HepG2 (cell line): ENCODE measurements at regions not wholly inside any gene's neighbourhood (a gene's known extent, or its start where the extent isn't known, plus 50 kb on each side); places are given as distances from the start of the nearest gene placed in this dataset.

Experiments
- ATAC-seq: fragments of 200-7000 bp; cut with Tn5 transposase; 3 replicates; pipeline ENCODE4 v1.9.1; 2020; ENCODE audit warnings: mild to moderate bottlenecking, moderate library complexity
- BruUV-seq: library from RNA; stranded (reverse); fragments of 400-500 nt; replicated peaks from 2 replicates; lab custom pipeline; 2021; lab: Mats Ljungman, UMichigan
- CTCF ChIA-PET: fragments of 300-600 bp; formaldehyde crosslinking; extraction: SDS; loops from one replicate; lab custom pipeline; 2021; ENCODE audit warnings: low total read pairs, inconsistent platforms, low intra/inter-chr PET ratio; lab: Yijun Ruan, JAX
- POLR2A ChIA-PET: fragments of 350-600 bp; sonication (Branson Sonifier 250); formaldehyde crosslinking; loops from one replicate; lab custom pipeline; 2020; ENCODE audit warnings: antibody characterized with exemption, inconsistent platforms; lab: Yijun Ruan, JAX
- DNase-seq: peaks from one replicate; pipeline ENCODE4 v3.0.0-alpha.2; 2015; ENCODE audit warnings: low spot score
- FAIRE-seq: peaks from 3 replicates; lab custom pipeline; 2011; peaks lifted over from hg19 to GRCh38; lab: Jason Lieb, UNC
- H2AFZ ChIP-seq: one replicate; pipeline ENCODE4 v1.6.1; 2011; ENCODE audit warnings: low read length, inconsistent platforms
- H3K27ac ChIP-seq: fragments of 300-600 bp; 3 replicates; pipeline ENCODE4 v1.8.0; 2011; ENCODE audit warnings: mixed run types, mild to moderate bottlenecking, mixed read lengths, low read length, inconsistent platforms; ENCODE audit not compliant: insufficient read depth; ENCODE audit errors: extremely low read length
- H3K27me3 ChIP-seq, 2 experiments: fragments of 200-600 bp in 1 of 2; 2 replicates in 1 of 2; 3 replicates in 1 of 2; pipeline versions ENCODE4 v1.6.0 to v1.8.0; 2011; ENCODE audit warnings: low read length in 2 of 2, mild to moderate bottlenecking in 2 of 2, moderate library complexity in 2 of 2, inconsistent platforms in 1 of 2; ENCODE audit not compliant: insufficient read depth in 2 of 2, control insufficient read depth in 1 of 2
- H3K36me3 ChIP-seq, 2 experiments: fragments of 200-600 bp in 1 of 2; replicated peaks in 1 of 2; 2 replicates in 1 of 2; 3 replicates in 1 of 2; pipeline versions ENCODE4 v1.5.1 to v1.8.0; 2011; ENCODE audit warnings: low read length in 2 of 2, inconsistent platforms in 1 of 2; ENCODE audit not compliant: insufficient read depth in 2 of 2, control insufficient read depth in 1 of 2
- H3K4me1 ChIP-seq: 2 replicates; pipeline ENCODE4 v1.5.1; 2012; ENCODE audit warnings: low read length, inconsistent platforms; ENCODE audit not compliant: insufficient read depth
- H3K4me2 ChIP-seq: 2 replicates; pipeline ENCODE4 v1.6.0; 2011; ENCODE audit warnings: low read depth, low read length, inconsistent platforms
- H3K4me3 ChIP-seq, 3 experiments: fragments of 200-600 bp in 1 of 3; sonication (generic), shearing (Covaris generic) in 1 of 3; replicated peaks in 1 of 3; 2 replicates each; pipeline ENCODE4 v1.5.1; 2011 to 2016; ENCODE audit warnings: low read length in 3 of 3, inconsistent platforms in 2 of 3, low read depth in 2 of 3, mild to moderate bottlenecking in 2 of 3, control low read depth in 1 of 3, mixed read lengths in 1 of 3; ENCODE audit not compliant: insufficient read depth in 1 of 3
- H3K79me2 ChIP-seq: one replicate; pipeline ENCODE4 v1.6.1; 2011; ENCODE audit warnings: low read length, inconsistent platforms; ENCODE audit not compliant: insufficient read depth
- H3K9ac ChIP-seq: 2 replicates; pipeline ENCODE4 v1.6.0; 2011; ENCODE audit warnings: mild to moderate bottlenecking, low read depth, low read length, inconsistent platforms; ENCODE audit not compliant: insufficient read depth
- H3K9me3 ChIP-seq: 2 replicates; pipeline ENCODE4 v1.5.1; 2012; ENCODE audit warnings: mild to moderate bottlenecking, low read length
- H4K20me1 ChIP-seq: 2 replicates; pipeline ENCODE4 v1.6.0; 2011; ENCODE audit warnings: inconsistent platforms, mild to moderate bottlenecking, low read length, moderate library complexity; ENCODE audit not compliant: insufficient read depth
- ARNTL ChIP-seq: sonication (generic); formaldehyde crosslinking; IDR thresholded peaks from 2 replicates; pipeline ENCODE4 v1.4.0; 2020; ENCODE audit warnings: mild to moderate bottlenecking, missing genetic modification reagents
- CERS6 ChIP-seq: sonication (generic); formaldehyde crosslinking; IDR thresholded peaks from 2 replicates; pipeline ENCODE4 v1.5.0; 2020; ENCODE audit warnings: missing genetic modification reagents
- CHD2 ChIP-seq: IDR thresholded peaks from 2 replicates; pipeline ENCODE4 v1.6.1; 2011; ENCODE audit warnings: low read depth, low read length, improper control_type of control experiment
- PAXIP1 ChIP-seq: sonication (generic); formaldehyde crosslinking; conservative IDR thresholded peaks from 2 replicates; pipeline ENCODE4 v1.4.0; 2020; ENCODE audit warnings: mild to moderate bottlenecking, missing genetic modification reagents, moderate library complexity
- ZMAT3 ChIP-seq: sonication (generic); formaldehyde crosslinking; conservative IDR thresholded peaks from 2 replicates; pipeline ENCODE4 v1.7.0; 2021; ENCODE audit warnings: missing genetic modification reagents
- ZNF225 ChIP-seq: sonication (generic); formaldehyde crosslinking; IDR thresholded peaks from 2 replicates; pipeline ENCODE4 v1.4.0; 2020; ENCODE audit warnings: mild to moderate bottlenecking, missing genetic modification reagents
- ZNF570 ChIP-seq: sonication (generic); formaldehyde crosslinking; IDR thresholded peaks from 2 replicates; pipeline ENCODE4 v1.4.0; 2020; ENCODE audit warnings: mild to moderate bottlenecking, missing genetic modification reagents, borderline replicate concordance
- WGBS: methylation state at CpG from one replicate; pipeline ENCODE4 v1.1.6; 2017; ENCODE audit warnings: low lambda C conversion rate; 5-methylcytosine and 5-hydroxymethylcytosine counted together
- in situ Hi-C: cut with HindIII; loops from 2 replicates; pipeline ENCODE4 v1.10.0; 2017; ENCODE audit warnings: low pct_unique_long_range_greater_than_20kb; ENCODE audit not compliant: extremely low pct_ligation_motif_present
- intact Hi-C: fragments of 100-400 bp; cut with micrococcal nuclease; formaldehyde crosslinking; loops from one replicate; pipeline ENCODE4 v1.10.0; 2022; ENCODE audit not compliant: unreplicated experiment
- TF ChIP-seq, protein P1 (sequence below): sonication (generic); formaldehyde crosslinking; IDR thresholded peaks from 2 replicates; pipeline ENCODE4 v1.5.0; 2020; ENCODE audit warnings: missing genetic modification reagents

DNA sequence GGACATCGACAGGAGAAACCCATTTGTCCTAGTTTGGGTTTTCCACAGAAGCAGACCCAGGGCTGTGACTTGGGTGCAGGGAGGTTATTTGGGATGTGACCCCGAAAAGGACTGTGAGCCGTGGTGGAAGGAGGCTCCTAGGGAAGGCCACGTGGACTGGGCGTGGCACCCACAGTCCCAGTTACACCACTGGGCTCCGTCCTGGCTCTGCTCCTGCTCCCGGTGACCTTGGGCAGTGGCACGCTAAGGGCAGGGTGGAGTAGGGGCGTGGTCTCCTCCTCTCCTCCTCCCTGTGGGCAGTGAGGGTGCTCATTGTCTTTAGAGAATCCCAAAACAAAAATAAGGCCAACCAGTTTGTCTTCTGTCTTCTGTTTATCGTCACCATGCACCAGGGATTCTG is 190.1 kb downstream of the GADD45G start:
- no peaks in the 10 kb centered on the region for H3K79me2 ChIP-seq
- peaks cover 0 to 3% of the 10 kb centered on the region in 2 experiments; a peak in 1 of 5 replicates for H3K27me3 ChIP-seq
- no peak for TF ChIP-seq ZNF225 (CRISPR knock-in tag)
- TF ChIP-seq PAXIP1 (CRISPR knock-in tag), result no peak
- no peak for TF ChIP-seq ZMAT3 (CRISPR knock-in tag)
- no peak for ATAC-seq
- intact Hi-C loops (no loop called here), in situ Hi-C loops (no loop called here)
- H3K9ac ChIP-seq, result no peak overlapping the region
- no peak overlapping the region for H3K4me3 ChIP-seq
- BruUV-seq, result no TSS peak
- no peaks in the 10 kb centered on the region for H4K20me1 ChIP-seq
- POLR2A ChIA-PET, result no interaction called here
- H3K27ac ChIP-seq, result no peak overlapping the region
- H2AFZ ChIP-seq, result no peak overlapping the region
- no peak for FAIRE-seq
- no peak overlapping the region for H3K4me2 ChIP-seq
- WGBS, result 28% methylated on average over 10 of the region's 10 CpGs
- no peaks in the 10 kb centered on the region for H3K36me3 ChIP-seq
- CTCF ChIA-PET, result no interaction called here
- H3K9me3 ChIP-seq, result no peaks in the 10 kb centered on the region
- DNase-seq, result no peak
- H3K4me1 ChIP-seq, result no peaks in the 10 kb centered on the region

GRCh38 chr9:89795538-89796195 is 190.9 kb downstream of the GADD45G start:
- H3K27ac ChIP-seq, result no peak overlapping the region
- FAIRE-seq, result no peak
- 33% methylated on average over 10 of the region's 10 CpGs for WGBS

More at GRCh38 chr9:89795538-89796195, 190.9 kb downstream of the GADD45G start:
- Histone ChIP-seq H3K9me3 (no peaks in the 10 kb centered on the region), H4K20me1 (no peaks in the 10 kb centered on the region), H3K4me1 (no peaks in the 10 kb centered on the region), H3K4me2 (no peak overlapping the region), H3K36me3 (no peaks in the 10 kb centered on the region), H2AFZ (no peak overlapping the region), H3K9ac (no peak overlapping the region), H3K4me3 (no peak overlapping the region), H3K79me2 (no peaks in the 10 kb centered on the region), H3K27me3 (0 out of 5 replicates have a peak, but pooled peaks cover 0 to 3% of the 10 kb centered on the region in 2 experiments)
- no TSS peak for BruUV-seq
- ChIA-PET CTCF (no interaction called here), POLR2A (no interaction called here)
- intact Hi-C loops, result no loop called here
- in situ Hi-C loops, result no loop called here
- ATAC-seq, result no peak
- no peak for DNase-seq
- TF ChIP-seq ZNF570 (CRISPR knock-in tag) (no peak), CHD2 (no peak), ARNTL (CRISPR knock-in tag) (no peak), CERS6 (no peak)
- TF ChIP-seq, protein P1, sequence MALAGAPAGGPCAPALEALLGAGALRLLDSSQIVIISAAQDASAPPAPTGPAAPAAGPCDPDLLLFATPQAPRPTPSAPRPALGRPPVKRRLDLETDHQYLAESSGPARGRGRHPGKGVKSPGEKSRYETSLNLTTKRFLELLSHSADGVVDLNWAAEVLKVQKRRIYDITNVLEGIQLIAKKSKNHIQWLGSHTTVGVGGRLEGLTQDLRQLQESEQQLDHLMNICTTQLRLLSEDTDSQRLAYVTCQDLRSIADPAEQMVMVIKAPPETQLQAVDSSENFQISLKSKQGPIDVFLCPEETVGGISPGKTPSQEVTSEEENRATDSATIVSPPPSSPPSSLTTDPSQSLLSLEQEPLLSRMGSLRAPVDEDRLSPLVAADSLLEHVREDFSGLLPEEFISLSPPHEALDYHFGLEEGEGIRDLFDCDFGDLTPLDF, result no peak
